CD4-positive, alpha-beta T cell (primary cell): ENCODE measurements at regions not wholly inside any gene's neighbourhood (a gene's known extent, or its start where the extent isn't known, plus 50 kb on each side); places are given as distances from the start of the nearest gene placed in this dataset.

Source experiments
- ATAC-seq: fragments of 200-7000 bp; cut with Tn5 transposase; one replicate; pipeline ENCODE4 v1.10.0; 2022; ENCODE audit warnings: mild to moderate bottlenecking; ENCODE audit not compliant: poor library complexity
- CTCF ChIA-PET: fragments of 350-600 bp; sonication (Branson Sonifier 250); formaldehyde crosslinking; loops from one replicate; lab custom pipeline; 2021; ENCODE audit warnings: antibody characterized with exemption, inconsistent platforms; lab: Charles Lee
- POLR2A ChIA-PET: fragments of 350-600 bp; sonication (Branson Sonifier 250); formaldehyde crosslinking; loops from one replicate; lab custom pipeline; 2021; ENCODE audit warnings: antibody characterized with exemption, inconsistent platforms; lab: Charles Lee
- DNase-seq, 14 experiments: peaks; one replicate each; pipeline ENCODE4 v3.0.0-alpha.2; 2013 to 2020; ENCODE audit warnings: mixed read lengths in 2 of 14
- H3K27ac ChIP-seq, 2 donors: one replicate each; pipeline versions ENCODE4 v1.5.1 to v1.7.0; 2013; ENCODE audit warnings: low read length in 2 of 2, low read depth in 1 of 2, mild to moderate bottlenecking in 1 of 2
- H3K27me3 ChIP-seq, 2 experiments: 1 replicate in 1 of 2; 2 replicates in 1 of 2; pipeline versions ENCODE4 v1.6.1 to v1.7.0; 2013; ENCODE audit warnings: low read length in 2 of 2, control low read depth in 1 of 2, mild to moderate bottlenecking in 1 of 2, moderate library complexity in 1 of 2; ENCODE audit not compliant: insufficient read depth in 2 of 2, control insufficient read depth in 1 of 2
- H3K36me3 ChIP-seq: one replicate; pipeline ENCODE4 v1.6.1; 2013; ENCODE audit warnings: low read length, control low read depth; ENCODE audit not compliant: insufficient read depth
- H3K4me1 ChIP-seq: one replicate; pipeline ENCODE4 v1.6.1; 2013; ENCODE audit warnings: low read length, control low read depth; ENCODE audit not compliant: insufficient read depth
- H3K4me3 ChIP-seq: one replicate; pipeline ENCODE4 v1.5.1; 2013; ENCODE audit warnings: mild to moderate bottlenecking, low read length, moderate library complexity
- H3K9me3 ChIP-seq, 2 experiments: 1 replicate in 1 of 2; 2 replicates in 1 of 2; pipeline versions ENCODE4 v1.6.1 to v1.7.0; 2013; ENCODE audit warnings: low read length in 2 of 2, mild to moderate bottlenecking in 2 of 2, control low read depth in 1 of 2, moderate library complexity in 1 of 2; ENCODE audit not compliant: control insufficient read depth in 1 of 2, insufficient read depth in 1 of 2
- H3K27ac Mint-ChIP-seq: one replicate; pipeline ENCODE4 v1.8.0; 2020; ENCODE audit warnings: mixed read lengths
- H3K27me3 Mint-ChIP-seq: one replicate; pipeline ENCODE4 v1.8.0; 2021; ENCODE audit warnings: mixed read lengths
- H3K36me3 Mint-ChIP-seq: one replicate; pipeline ENCODE4 v1.8.0; 2021; ENCODE audit warnings: low read depth, mixed read lengths
- H3K4me1 Mint-ChIP-seq: one replicate; pipeline ENCODE4 v1.8.0; 2021; ENCODE audit warnings: low read depth, mixed read lengths
- H3K4me3 Mint-ChIP-seq: one replicate; pipeline ENCODE4 v1.8.0; 2020; ENCODE audit warnings: mild to moderate bottlenecking, mixed read lengths
- H3K9me3 Mint-ChIP-seq: one replicate; pipeline ENCODE4 v1.8.0; 2020; ENCODE audit warnings: mixed read lengths
- intact Hi-C, 2 experiments: fragments of 100-400 bp; cut with DNase I in 1 of 2; cut with micrococcal nuclease in 1 of 2; formaldehyde crosslinking; loops; one replicate each; pipeline versions ENCODE4 v1.15.1 to v1.9.0; 2023 to 2025; cut with DNase I, micrococcal nuclease
- TF ChIP-seq, protein P1 (sequence below): fragments of 200-600 bp; IDR thresholded peaks from one replicate; pipeline ENCODE4 v1.8.0; 2022; ENCODE audit warnings: antibody characterized with exemption, mild to moderate bottlenecking

DNA sequence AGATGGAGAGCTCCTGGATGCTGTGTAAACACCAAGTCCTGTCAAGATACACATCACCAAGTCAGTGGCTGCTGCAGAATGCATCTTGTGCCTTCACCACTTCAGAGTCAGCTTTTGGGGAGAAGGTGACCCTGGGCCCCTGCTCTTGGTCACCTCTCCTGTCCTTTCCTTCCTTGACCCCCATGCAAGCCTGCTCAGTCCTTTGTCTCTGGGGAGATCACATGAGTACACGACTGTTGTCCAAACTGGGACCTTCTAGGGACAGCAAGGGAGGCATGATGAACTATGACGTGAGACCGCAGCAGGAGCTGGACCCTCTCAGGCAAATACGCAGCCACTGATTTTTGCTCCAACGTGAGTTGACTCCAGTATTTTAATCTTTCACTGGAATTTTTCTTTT lies 706.9 kb upstream of the ID2 start:
- no peak for DNase-seq
- Histone ChIP-seq H3K27ac (no peak overlapping the region), H3K36me3 (no peaks in the 10 kb centered on the region), H3K9me3 (no peaks in the 10 kb centered on the region), H3K4me1 (peaks cover 3% of the 10 kb centered on the region), H3K27me3 (no peaks in the 10 kb centered on the region), H3K4me3 (no peak overlapping the region)
- ChIA-PET POLR2A (no interaction called here), CTCF (no interaction called here)
- intact Hi-C loops, result no loop called here
- H3K36me3 Mint-ChIP-seq, result no peaks in the 10 kb centered on the region
- no peaks in the 10 kb centered on the region for H3K27me3 Mint-ChIP-seq
- TF ChIP-seq, protein P1, sequence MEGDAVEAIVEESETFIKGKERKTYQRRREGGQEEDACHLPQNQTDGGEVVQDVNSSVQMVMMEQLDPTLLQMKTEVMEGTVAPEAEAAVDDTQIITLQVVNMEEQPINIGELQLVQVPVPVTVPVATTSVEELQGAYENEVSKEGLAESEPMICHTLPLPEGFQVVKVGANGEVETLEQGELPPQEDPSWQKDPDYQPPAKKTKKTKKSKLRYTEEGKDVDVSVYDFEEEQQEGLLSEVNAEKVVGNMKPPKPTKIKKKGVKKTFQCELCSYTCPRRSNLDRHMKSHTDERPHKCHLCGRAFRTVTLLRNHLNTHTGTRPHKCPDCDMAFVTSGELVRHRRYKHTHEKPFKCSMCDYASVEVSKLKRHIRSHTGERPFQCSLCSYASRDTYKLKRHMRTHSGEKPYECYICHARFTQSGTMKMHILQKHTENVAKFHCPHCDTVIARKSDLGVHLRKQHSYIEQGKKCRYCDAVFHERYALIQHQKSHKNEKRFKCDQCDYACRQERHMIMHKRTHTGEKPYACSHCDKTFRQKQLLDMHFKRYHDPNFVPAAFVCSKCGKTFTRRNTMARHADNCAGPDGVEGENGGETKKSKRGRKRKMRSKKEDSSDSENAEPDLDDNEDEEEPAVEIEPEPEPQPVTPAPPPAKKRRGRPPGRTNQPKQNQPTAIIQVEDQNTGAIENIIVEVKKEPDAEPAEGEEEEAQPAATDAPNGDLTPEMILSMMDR, result no peak
- H3K27ac Mint-ChIP-seq, result no peak overlapping the region
- H3K9me3 Mint-ChIP-seq, result no peaks in the 10 kb centered on the region
- no peak for ATAC-seq
- H3K4me3 Mint-ChIP-seq, result no peak overlapping the region
- peaks cover 6% of the 10 kb centered on the region for H3K4me1 Mint-ChIP-seq

DNA sequence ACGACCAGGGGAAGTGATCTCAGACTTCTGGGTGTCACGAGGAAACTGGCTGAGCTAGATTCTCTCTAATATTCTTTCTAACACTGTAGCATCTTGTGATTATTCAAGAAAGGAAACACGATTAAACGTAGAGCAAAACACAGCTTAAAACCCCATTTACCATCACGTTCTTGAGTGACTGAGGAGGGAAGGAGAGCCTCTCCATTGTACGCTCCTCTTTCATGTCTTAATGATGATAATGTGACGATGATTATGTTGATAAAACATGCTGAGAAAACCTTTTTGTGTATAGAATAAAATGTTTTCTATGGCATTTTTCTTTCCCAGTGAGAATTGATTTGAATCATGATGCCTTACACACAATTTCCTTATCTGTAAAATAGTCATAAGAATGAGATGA lies 705.6 kb upstream of the ID2 start:
- ATAC-seq, result no peak
- TF ChIP-seq, protein P1, result no peak
- Histone ChIP-seq H3K27me3 (no peaks in the 10 kb centered on the region), H3K9me3 (no peaks in the 10 kb centered on the region), H3K4me1 (peaks cover 3% of the 10 kb centered on the region), H3K27ac (no peak overlapping the region), H3K36me3 (no peaks in the 10 kb centered on the region), H3K4me3 (no peak overlapping the region)
- no peak overlapping the region for H3K4me3 Mint-ChIP-seq
- no peaks in the 10 kb centered on the region for H3K36me3 Mint-ChIP-seq
- no peak overlapping the region for H3K27ac Mint-ChIP-seq
- DNase-seq, result no peak
- no peaks in the 10 kb centered on the region for H3K9me3 Mint-ChIP-seq
- intact Hi-C loops, result no loop called here
- POLR2A ChIA-PET, result no interaction called here
- H3K27me3 Mint-ChIP-seq, result no peaks in the 10 kb centered on the region
- CTCF ChIA-PET, result no interaction called here
- peaks cover 6% of the 10 kb centered on the region for H3K4me1 Mint-ChIP-seq

- Histone ChIP-seq H3K4me3 (no peak overlapping the region), H3K27me3 (no peaks in the 10 kb centered on the region), H3K9me3 (no peaks in the 10 kb centered on the region), H3K36me3 (no peaks in the 10 kb centered on the region), H3K4me1 (peaks cover 3% of the 10 kb centered on the region), H3K27ac (no peak overlapping the region)
- no peak overlapping the region for H3K4me3 Mint-ChIP-seq
- H3K27me3 Mint-ChIP-seq, result no peaks in the 10 kb centered on the region
- CTCF ChIA-PET, result no interaction called here
- POLR2A ChIA-PET, result no interaction called here
- DNase-seq (peak in 1 of 14 experiments; percentile 3), ATAC-seq (no peak)
- H3K27ac Mint-ChIP-seq, result no peak overlapping the region
- H3K4me1 Mint-ChIP-seq, result peaks cover 6% of the 10 kb centered on the region
- intact Hi-C loops, result no loop called here
- TF ChIP-seq, protein P1, result no peak
- no peaks in the 10 kb centered on the region for H3K36me3 Mint-ChIP-seq
- H3K9me3 Mint-ChIP-seq, result peaks cover 2% of the 10 kb centered on the region
These were observed 703.9 kb upstream of the ID2 start for GRCh38 chr2:7977981-7978380.
